K562 (cell line): ENCODE measurements at regions not wholly inside any gene's neighbourhood (a gene's known extent, or its start where the extent isn't known, plus 50 kb on each side); places are given as distances from the start of the nearest gene placed in this dataset.

ENCODE experiments used
- ATAC-seq: fragments of 200-7000 bp; cut with Tn5 transposase; 3 replicates; pipeline ENCODE4 v1.9.1; 2020; ENCODE audit warnings: moderate library complexity
- BruUV-seq: library from RNA; stranded (reverse); fragments of 400-500 nt; replicated peaks from 2 replicates; lab custom pipeline; 2021; lab: Mats Ljungman, UMichigan
- CTCF ChIA-PET: fragments of 300-600 bp; formaldehyde crosslinking; extraction: SDS; loops from one replicate; lab custom pipeline; 2021; ENCODE audit warnings: low intra/inter-chr PET ratio; lab: Yijun Ruan, JAX
- POLR2A ChIA-PET: fragments of 300-600, 350-650 bp; sonication (Branson Sonifier 250); formaldehyde crosslinking; extraction: SDS; loops from one replicate; lab custom pipeline; 2021; ENCODE audit warnings: antibody characterized with exemption, inconsistent platforms; lab: Yijun Ruan, JAX
- DNase-seq, 4 experiments: peaks; one replicate each; pipeline versions ENCODE4 v3.0.0 to v3.0.0-alpha.2; 2011 to 2018; ENCODE audit warnings: low spot score in 3 of 4, mixed read lengths in 3 of 4; ENCODE audit errors: extremely low read depth in 1 of 4
- FAIRE-seq: peaks from 2 replicates; lab custom pipeline; 2011; peaks lifted over from hg19 to GRCh38; lab: Jason Lieb, UNC
- H2AFZ ChIP-seq: 2 replicates; pipeline ENCODE4 v1.6.0; 2011; ENCODE audit warnings: low read depth, low read length, control low read depth, inconsistent platforms
- H3K27ac ChIP-seq: fragments of 200-600 bp; 3 replicates; pipeline ENCODE4 v1.8.0; 2011; ENCODE audit warnings: low read depth, mild to moderate bottlenecking, control low read depth, inconsistent platforms, low read length, moderate library complexity, mixed read lengths; ENCODE audit errors: extremely low read depth
- H3K27me3 ChIP-seq, 2 experiments: fragments of 300-600 bp in 1 of 2; 2 replicates in 1 of 2; 3 replicates in 1 of 2; pipeline versions ENCODE4 v1.6.0 to v1.8.0; 2011; ENCODE audit warnings: inconsistent platforms in 2 of 2, low read length in 2 of 2, mild to moderate bottlenecking in 1 of 2, mixed read lengths in 1 of 2, moderate library complexity in 1 of 2; ENCODE audit not compliant: control insufficient read depth in 2 of 2, insufficient read depth in 2 of 2
- H3K36me3 ChIP-seq: fragments of 300-600 bp; 3 replicates; pipeline ENCODE4 v1.8.0; 2011; ENCODE audit warnings: mild to moderate bottlenecking, low read length, inconsistent platforms; ENCODE audit not compliant: control insufficient read depth, insufficient read depth
- H3K4me1 ChIP-seq, 2 experiments: fragments of 200-600 bp in 1 of 2; replicated peaks in 1 of 2; 2 replicates in 1 of 2; 3 replicates in 1 of 2; pipeline versions ENCODE4 v1.5.1 to v1.8.0; 2011; ENCODE audit warnings: inconsistent platforms in 2 of 2, low read length in 2 of 2, mild to moderate bottlenecking in 1 of 2, mixed read lengths in 1 of 2, moderate library complexity in 1 of 2; ENCODE audit not compliant: control insufficient read depth in 2 of 2, insufficient read depth in 2 of 2
- H3K4me2 ChIP-seq: 2 replicates; pipeline ENCODE4 v1.6.1; 2011; ENCODE audit warnings: low read length, control low read depth, inconsistent platforms, mixed read lengths; ENCODE audit not compliant: insufficient read depth
- H3K4me3 ChIP-seq: fragments of 200-600 bp; sonication (generic), shearing (Covaris generic); 2 replicates; pipeline ENCODE4 v1.5.1; 2016; ENCODE audit warnings: control low read depth, inconsistent platforms
- H3K79me2 ChIP-seq: fragments of 200-600 bp; 3 replicates; pipeline ENCODE4 v1.8.0; 2011; ENCODE audit warnings: low read length, inconsistent platforms; ENCODE audit not compliant: control insufficient read depth, insufficient read depth
- H3K9ac ChIP-seq, 2 experiments: 2 replicates each; pipeline versions ENCODE4 v1.6.0 to v1.6.1; 2011; ENCODE audit warnings: low read depth in 2 of 2, low read length in 2 of 2, control low read depth in 1 of 2, inconsistent platforms in 1 of 2, mild to moderate bottlenecking in 1 of 2, mixed read lengths in 1 of 2; ENCODE audit not compliant: insufficient read depth in 1 of 2
- H3K9me1 ChIP-seq: one replicate; pipeline ENCODE4 v1.6.0; 2011; ENCODE audit warnings: inconsistent platforms, mild to moderate bottlenecking, low read length, moderate library complexity; ENCODE audit not compliant: control insufficient read depth, insufficient read depth
- H3K9me3 ChIP-seq: replicated peaks from 2 replicates; pipeline ENCODE4 v1.5.1; 2011; ENCODE audit warnings: low read depth, low read length, inconsistent platforms; ENCODE audit not compliant: control insufficient read depth, insufficient read depth
- H4K20me1 ChIP-seq: replicated peaks from 2 replicates; pipeline ENCODE4 v1.6.1; 2011; ENCODE audit warnings: low read length, inconsistent platforms, mixed read lengths; ENCODE audit not compliant: control insufficient read depth, insufficient read depth
- ELK1 ChIP-seq: sonication (generic); formaldehyde crosslinking; IDR thresholded peaks from 2 replicates; pipeline ENCODE4 v1.8.1; 2022; ENCODE audit warnings: missing genetic modification reagents
- HBP1 ChIP-seq: fragments of 450-650 bp; formaldehyde crosslinking; IDR thresholded peaks from 2 replicates; pipeline ENCODE4 v1.4.0; 2022; ENCODE audit warnings: missing genetic modification characterization
- ID3 ChIP-seq, 2 experiments: fragments of 250-450 bp in 1 of 2; fragments of 450-650 bp in 1 of 2; sonication (Bioruptor Pico) in 1 of 2; IDR thresholded peaks; 2 replicates each; pipeline versions ENCODE4 v1.6.1 to v1.8.0; 2016 to 2021; ENCODE audit warnings: mild to moderate bottlenecking in 2 of 2, moderate library complexity in 2 of 2, missing compliant biosample characterization in 1 of 2, missing genetic modification characterization in 1 of 2
- MCM3 ChIP-seq: fragments of 450-650 bp; IDR thresholded peaks from 2 replicates; pipeline ENCODE4 v1.6.1; 2016
- MITF ChIP-seq: IDR thresholded peaks from 2 replicates; pipeline ENCODE4 v1.6.1; 2014; ENCODE audit warnings: antibody characterized with exemption
- NCOA6 ChIP-seq: fragments of 450-650 bp; IDR thresholded peaks from 2 replicates; pipeline ENCODE4 v1.6.1; 2017; ENCODE audit warnings: mild to moderate bottlenecking
- PRDM10 ChIP-seq: fragments of 450-650 bp; IDR thresholded peaks from 2 replicates; pipeline ENCODE4 v1.6.1; 2018; ENCODE audit not compliant: partially characterized antibody
- SRSF7 ChIP-seq: fragments of 200-400 bp; formaldehyde crosslinking; optimal IDR thresholded peaks from 2 replicates; pipeline ENCODE3; 2017; ENCODE audit warnings: mild to moderate bottlenecking, low read depth, low read length
- TAF7 ChIP-seq: fragments of 450-650 bp; IDR thresholded peaks from 2 replicates; pipeline ENCODE4 v1.6.1; 2016; ENCODE audit warnings: missing genetic modification characterization, missing compliant biosample characterization
- THAP7 ChIP-seq: fragments of 250-450 bp; sonication (Bioruptor Pico); IDR thresholded peaks from 2 replicates; pipeline ENCODE4 v1.5.0; 2021
- THRA ChIP-seq: fragments of 450-650 bp; IDR thresholded peaks from 2 replicates; pipeline ENCODE4 v1.6.1; 2017; ENCODE audit warnings: mild to moderate bottlenecking, moderate library complexity
- WGBS: fragments of 100-300 bp; shearing (Covaris generic); methylation state at CpG from one replicate; pipeline ENCODE4 v1.1.6; 2016; ENCODE audit warnings: low coverage, mixed read lengths; ENCODE audit not compliant: insufficient coverage; ENCODE audit errors: missing lambda C conversion rate; 5-methylcytosine and 5-hydroxymethylcytosine counted together
- in situ Hi-C: fragments of 300-500 bp; cut with MboI; formaldehyde crosslinking; loops from 4 replicates; pipeline ENCODE4 v1.15.0; 2018; ENCODE audit warnings: inconsistent platforms, mixed read lengths
- intact Hi-C: fragments of 100-400 bp; cut with micrococcal nuclease; formaldehyde crosslinking; loops from 2 replicates; pipeline ENCODE4 v1.14.2; 2022

GRCh38 chr18:22311301-22311700 is 106.4 kb downstream of the CTAGE1 start (continued):
- TF ChIP-seq THRA, result no peak
- TF ChIP-seq NCOA6, result no peak
- no peak for TF ChIP-seq TAF7 (tag)
- TF ChIP-seq ELK1 (CRISPR knock-in tag), result no peak

- Histone ChIP-seq H3K4me1 (no peaks in the 10 kb centered on the region), H3K4me3 (no peak overlapping the region), H3K27me3 (peaks cover 12 to 18% of the 10 kb centered on the region in 2 experiments; a peak in 3 of 5 replicates), H3K4me2 (no peak overlapping the region), H3K36me3 (no peaks in the 10 kb centered on the region), H3K9me1 (no peaks in the 10 kb centered on the region), H3K27ac (no peak overlapping the region), H2AFZ (no peak overlapping the region), H3K79me2 (no peaks in the 10 kb centered on the region), H3K9ac (no peak overlapping the region), H3K9me3 (no peaks in the 10 kb centered on the region), H4K20me1 (no peaks in the 10 kb centered on the region)
- intact Hi-C loops, result no loop called here
- no peak for DNase-seq
- no peak for ATAC-seq
- in situ Hi-C loops, result no loop called here
- ChIA-PET POLR2A (no interaction called here), CTCF (no interaction called here)
- FAIRE-seq, result no peak
- 0% methylated on average over 5 of the region's 5 CpGs for WGBS
- no TSS peak for BruUV-seq
- TF ChIP-seq MITF (no peak), HBP1 (CRISPR knock-in tag) (no peak), SRSF7 (no peak), THAP7 (CRISPR knock-in tag) (no peak), ID3 (CRISPR knock-in tag; IDR thresholded peaks at IDR 0.05) (no peak), ID3 (tag; IDR thresholded peaks at IDR 0.05) (no peak), PRDM10 (no peak), MCM3 (no peak)
These were observed 108.5 kb downstream of the CTAGE1 start for GRCh38 chr18:22309191-22309590.
